SK-N-SH treated with all-trans-retinoic acid at 6 μM for 48 hours (cell line): ENCODE measurements at regions not wholly inside any gene's neighbourhood (a gene's known extent, or its start where the extent isn't known, plus 50 kb on each side); places are given as distances from the start of the nearest gene placed in this dataset.

Source experiments
- ATAC-seq: fragments of 200-7000 bp; cut with Tn5 transposase; 3 replicates; pipeline ENCODE4 v1.9.1; 2020; ENCODE audit warnings: mild to moderate bottlenecking, moderate library complexity
- BACH2 ChIP-seq: fragments of 250-450 bp; sonication (Bioruptor Pico); IDR thresholded peaks from 2 replicates; pipeline ENCODE4 v1.9.0; 2021; ENCODE audit warnings: mild to moderate bottlenecking, borderline replicate concordance
- CSDC2 ChIP-seq: fragments of 250-450 bp; sonication (Bioruptor Pico); IDR thresholded peaks from 2 replicates; pipeline ENCODE4 v1.5.0; 2020; ENCODE audit warnings: mild to moderate bottlenecking, moderate library complexity
- ESRRG ChIP-seq: fragments of 250-450 bp; sonication (Bioruptor Pico); IDR thresholded peaks from 2 replicates; pipeline ENCODE4 v1.6.1; 2021; ENCODE audit warnings: mild to moderate bottlenecking
- GLIS3 ChIP-seq: fragments of 250-450 bp; sonication (Bioruptor Pico); IDR thresholded peaks from 2 replicates; pipeline ENCODE4 v1.5.0; 2020; ENCODE audit warnings: mild to moderate bottlenecking, moderate library complexity
- ISL1 ChIP-seq: fragments of 250-450 bp; sonication (Bioruptor Pico); IDR thresholded peaks from 2 replicates; pipeline ENCODE4 v2.1.2; 2022; ENCODE audit warnings: mild to moderate bottlenecking, moderate library complexity
- PPARA ChIP-seq: fragments of 250-450 bp; sonication (Bioruptor Pico); IDR thresholded peaks from 2 replicates; pipeline ENCODE4 v1.5.0; 2020; ENCODE audit warnings: mild to moderate bottlenecking, borderline replicate concordance
- RARB ChIP-seq: fragments of 250-450 bp; sonication (Bioruptor Pico); IDR thresholded peaks from 2 replicates; pipeline ENCODE4 v1.8.0; 2021; ENCODE audit warnings: mild to moderate bottlenecking, moderate library complexity
- SNAI2 ChIP-seq: fragments of 250-450 bp; sonication (Bioruptor Pico); IDR thresholded peaks from 2 replicates; pipeline ENCODE4 v1.5.0; 2020; ENCODE audit warnings: mild to moderate bottlenecking, moderate library complexity
- TCF4 ChIP-seq: fragments of 250-450 bp; sonication (Bioruptor Pico); IDR thresholded peaks from 2 replicates; pipeline ENCODE4 v1.8.0; 2021; ENCODE audit warnings: mild to moderate bottlenecking, moderate library complexity, borderline replicate concordance
- TOX ChIP-seq: fragments of 250-450 bp; sonication (Bioruptor Pico); IDR thresholded peaks from 2 replicates; pipeline ENCODE4 v1.8.0; 2021; ENCODE audit warnings: mild to moderate bottlenecking, moderate library complexity, borderline replicate concordance
- ZFP3 ChIP-seq: fragments of 250-450 bp; sonication (Bioruptor Pico); IDR thresholded peaks from 2 replicates; pipeline ENCODE4 v1.5.0; 2020; ENCODE audit warnings: mild to moderate bottlenecking, moderate library complexity
- ZFP30 ChIP-seq: fragments of 450-650 bp; formaldehyde crosslinking; IDR thresholded peaks from 2 replicates; pipeline ENCODE4 v1.5.0; 2022; ENCODE audit warnings: mild to moderate bottlenecking, moderate library complexity
- ZNF565 ChIP-seq: fragments of 450-650 bp; formaldehyde crosslinking; conservative IDR thresholded peaks from 2 replicates; pipeline ENCODE4 v1.5.0; 2020; ENCODE audit warnings: low read depth, mild to moderate bottlenecking, moderate library complexity
- ZNF70 ChIP-seq: fragments of 450-650 bp; formaldehyde crosslinking; IDR thresholded peaks from 2 replicates; pipeline ENCODE4 v1.5.0; 2020; ENCODE audit warnings: mild to moderate bottlenecking, moderate library complexity
- ZNF8 ChIP-seq: fragments of 450-650 bp; formaldehyde crosslinking; IDR thresholded peaks from 2 replicates; pipeline ENCODE4 v1.5.0; 2020; ENCODE audit warnings: mild to moderate bottlenecking, moderate library complexity
- TF ChIP-seq, protein P1 (sequence below): fragments of 250-450 bp; sonication (Bioruptor Pico); IDR thresholded peaks from 2 replicates; pipeline ENCODE4 v1.8.0; 2021; ENCODE audit warnings: low read depth, mild to moderate bottlenecking, moderate library complexity, borderline replicate concordance
- TF ChIP-seq, protein P2 (sequence below): fragments of 250-450 bp; sonication (Bioruptor Pico); IDR thresholded peaks from 2 replicates; pipeline ENCODE4 v1.5.1; 2021; ENCODE audit warnings: mild to moderate bottlenecking, moderate library complexity
- TF ChIP-seq, protein P3 (sequence below): fragments of 250-450 bp; sonication (Bioruptor Pico); IDR thresholded peaks from 2 replicates; pipeline ENCODE4 v1.5.1; 2020; ENCODE audit warnings: low read depth, mild to moderate bottlenecking, moderate library complexity
- TF ChIP-seq, protein P4 (sequence below): fragments of 250-450 bp; sonication (Bioruptor Pico); IDR thresholded peaks from 2 replicates; pipeline ENCODE4 v1.8.0; 2020; ENCODE audit warnings: mild to moderate bottlenecking, moderate library complexity, borderline replicate concordance
- TF ChIP-seq, protein P5 (sequence below): fragments of 250-450 bp; sonication (Bioruptor Pico); IDR thresholded peaks from 2 replicates; pipeline ENCODE4 v1.5.0; 2020; ENCODE audit warnings: mild to moderate bottlenecking, moderate library complexity

DNA sequence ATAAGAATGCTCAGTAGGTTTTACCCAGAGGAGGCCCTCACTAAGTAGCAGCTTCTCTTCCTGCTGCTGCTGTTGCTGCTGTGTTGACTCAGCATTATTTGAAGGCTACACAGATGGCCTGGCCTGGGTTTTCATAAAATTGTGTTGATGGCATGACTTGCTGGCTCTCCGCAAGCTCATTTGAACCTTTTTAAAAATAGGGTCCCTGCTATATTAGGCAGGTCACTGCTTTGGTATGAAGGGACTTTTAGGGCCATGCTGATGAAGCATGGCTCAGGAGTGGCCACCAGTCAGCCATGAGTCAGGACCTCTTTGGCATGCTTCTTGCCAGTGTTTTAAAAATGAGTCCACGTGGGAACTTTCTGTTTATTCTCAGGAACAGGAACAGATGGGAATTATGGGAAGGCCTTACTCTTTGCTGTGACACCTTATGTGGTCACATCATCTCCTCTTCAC is 128.7 kb downstream of the MID1IP1 start (continued):
- TF ChIP-seq RARB: no peak
- no peak for TF ChIP-seq GLIS3 (CRISPR knock-in tag)
- no peak for TF ChIP-seq ZNF565 (CRISPR knock-in tag)
- TF ChIP-seq CSDC2: no peak
- TF ChIP-seq ZFP30 (CRISPR knock-in tag): no peak
- no peak for TF ChIP-seq ZNF70

DNA sequence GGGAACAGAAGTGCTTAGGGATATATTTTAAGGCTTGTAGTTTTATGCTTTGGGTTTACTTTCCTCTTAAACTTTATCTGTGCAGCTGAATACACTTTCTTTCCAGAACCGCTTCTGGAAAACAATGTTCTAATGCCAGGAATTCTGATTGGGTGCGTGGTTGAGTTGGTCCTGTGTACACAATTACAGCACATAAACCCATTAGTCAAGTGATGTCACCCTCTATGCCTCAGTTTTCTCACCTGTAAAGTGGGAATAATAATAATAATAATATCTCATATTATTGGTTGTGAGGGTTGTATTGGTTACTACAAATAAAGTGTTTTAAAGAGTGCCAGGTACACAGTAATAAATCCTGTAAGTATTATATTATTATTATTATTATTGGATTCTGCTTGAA is 129.2 kb downstream of the MID1IP1 start:
- ATAC-seq: no peak

DNA sequence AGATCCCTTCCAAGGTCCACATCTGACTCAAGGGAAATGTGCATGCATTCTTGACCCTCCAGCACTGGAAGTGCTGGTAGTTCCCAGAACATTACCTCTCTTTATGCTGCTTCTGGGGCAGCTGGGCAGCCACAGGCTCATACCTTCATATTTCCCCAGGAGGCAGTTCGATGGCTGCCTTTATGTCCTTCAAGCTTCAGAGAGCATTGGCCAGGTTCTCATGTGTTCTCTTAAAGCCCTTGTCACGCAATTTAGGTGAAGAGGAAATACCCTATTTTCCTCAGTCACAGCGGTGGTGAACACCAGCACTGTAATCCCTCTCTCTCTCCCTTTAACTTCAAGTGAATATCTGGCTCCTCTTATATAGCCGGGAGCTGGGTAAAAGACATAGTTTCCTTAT is 134.3 kb downstream of the MID1IP1 start:
- no peak for ATAC-seq
- TF ChIP-seq, protein P1, sequence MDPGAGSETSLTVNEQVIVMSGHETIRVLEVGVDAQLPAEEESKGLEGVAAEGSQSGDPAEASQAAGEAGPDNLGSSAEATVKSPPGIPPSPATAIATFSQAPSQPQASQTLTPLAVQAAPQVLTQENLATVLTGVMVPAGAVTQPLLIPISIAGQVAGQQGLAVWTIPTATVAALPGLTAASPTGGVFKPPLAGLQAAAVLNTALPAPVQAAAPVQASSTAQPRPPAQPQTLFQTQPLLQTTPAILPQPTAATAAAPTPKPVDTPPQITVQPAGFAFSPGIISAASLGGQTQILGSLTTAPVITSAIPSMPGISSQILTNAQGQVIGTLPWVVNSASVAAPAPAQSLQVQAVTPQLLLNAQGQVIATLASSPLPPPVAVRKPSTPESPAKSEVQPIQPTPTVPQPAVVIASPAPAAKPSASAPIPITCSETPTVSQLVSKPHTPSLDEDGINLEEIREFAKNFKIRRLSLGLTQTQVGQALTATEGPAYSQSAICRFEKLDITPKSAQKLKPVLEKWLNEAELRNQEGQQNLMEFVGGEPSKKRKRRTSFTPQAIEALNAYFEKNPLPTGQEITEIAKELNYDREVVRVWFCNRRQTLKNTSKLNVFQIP (CRISPR knock-in tag): no peak
- TF ChIP-seq, protein P2, sequence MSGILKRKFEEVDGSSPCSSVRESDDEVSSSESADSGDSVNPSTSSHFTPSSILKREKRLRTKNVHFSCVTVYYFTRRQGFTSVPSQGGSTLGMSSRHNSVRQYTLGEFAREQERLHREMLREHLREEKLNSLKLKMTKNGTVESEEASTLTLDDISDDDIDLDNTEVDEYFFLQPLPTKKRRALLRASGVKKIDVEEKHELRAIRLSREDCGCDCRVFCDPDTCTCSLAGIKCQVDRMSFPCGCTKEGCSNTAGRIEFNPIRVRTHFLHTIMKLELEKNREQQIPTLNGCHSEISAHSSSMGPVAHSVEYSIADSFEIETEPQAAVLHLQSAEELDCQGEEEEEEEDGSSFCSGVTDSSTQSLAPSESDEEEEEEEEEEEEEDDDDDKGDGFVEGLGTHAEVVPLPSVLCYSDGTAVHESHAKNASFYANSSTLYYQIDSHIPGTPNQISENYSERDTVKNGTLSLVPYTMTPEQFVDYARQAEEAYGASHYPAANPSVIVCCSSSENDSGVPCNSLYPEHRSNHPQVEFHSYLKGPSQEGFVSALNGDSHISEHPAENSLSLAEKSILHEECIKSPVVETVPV (CRISPR knock-in tag): no peak
- TF ChIP-seq ZNF70: no peak
- no peak for TF ChIP-seq ISL1 (CRISPR knock-in tag)
- TF ChIP-seq BACH2 (CRISPR knock-in tag): no peak
- no peak for TF ChIP-seq ZFP3 (CRISPR knock-in tag)
- no peak for TF ChIP-seq TCF4 (CRISPR knock-in tag)
- TF ChIP-seq, protein P3, sequence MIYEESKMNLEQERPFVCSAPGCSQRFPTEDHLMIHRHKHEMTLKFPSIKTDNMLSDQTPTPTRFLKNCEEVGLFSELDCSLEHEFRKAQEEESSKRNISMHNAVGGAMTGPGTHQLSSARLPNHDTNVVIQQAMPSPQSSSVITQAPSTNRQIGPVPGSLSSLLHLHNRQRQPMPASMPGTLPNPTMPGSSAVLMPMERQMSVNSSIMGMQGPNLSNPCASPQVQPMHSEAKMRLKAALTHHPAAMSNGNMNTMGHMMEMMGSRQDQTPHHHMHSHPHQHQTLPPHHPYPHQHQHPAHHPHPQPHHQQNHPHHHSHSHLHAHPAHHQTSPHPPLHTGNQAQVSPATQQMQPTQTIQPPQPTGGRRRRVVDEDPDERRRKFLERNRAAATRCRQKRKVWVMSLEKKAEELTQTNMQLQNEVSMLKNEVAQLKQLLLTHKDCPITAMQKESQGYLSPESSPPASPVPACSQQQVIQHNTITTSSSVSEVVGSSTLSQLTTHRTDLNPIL (CRISPR knock-in tag): no peak
- TF ChIP-seq ZNF565 (CRISPR knock-in tag): no peak

More for the DNA sequence above, 129.2 kb downstream of the MID1IP1 start:
- TF ChIP-seq ESRRG (CRISPR knock-in tag) (no peak), ZFP3 (CRISPR knock-in tag) (no peak), ZNF8 (CRISPR knock-in tag) (no peak), ISL1 (CRISPR knock-in tag) (no peak), CSDC2 (no peak), TOX (CRISPR knock-in tag) (no peak), ZNF565 (CRISPR knock-in tag) (no peak), GLIS3 (CRISPR knock-in tag) (no peak), PPARA (CRISPR knock-in tag) (no peak), SNAI2 (CRISPR knock-in tag) (no peak), TCF4 (CRISPR knock-in tag) (no peak), ZFP30 (CRISPR knock-in tag) (no peak)
- TF ChIP-seq, protein P4, sequence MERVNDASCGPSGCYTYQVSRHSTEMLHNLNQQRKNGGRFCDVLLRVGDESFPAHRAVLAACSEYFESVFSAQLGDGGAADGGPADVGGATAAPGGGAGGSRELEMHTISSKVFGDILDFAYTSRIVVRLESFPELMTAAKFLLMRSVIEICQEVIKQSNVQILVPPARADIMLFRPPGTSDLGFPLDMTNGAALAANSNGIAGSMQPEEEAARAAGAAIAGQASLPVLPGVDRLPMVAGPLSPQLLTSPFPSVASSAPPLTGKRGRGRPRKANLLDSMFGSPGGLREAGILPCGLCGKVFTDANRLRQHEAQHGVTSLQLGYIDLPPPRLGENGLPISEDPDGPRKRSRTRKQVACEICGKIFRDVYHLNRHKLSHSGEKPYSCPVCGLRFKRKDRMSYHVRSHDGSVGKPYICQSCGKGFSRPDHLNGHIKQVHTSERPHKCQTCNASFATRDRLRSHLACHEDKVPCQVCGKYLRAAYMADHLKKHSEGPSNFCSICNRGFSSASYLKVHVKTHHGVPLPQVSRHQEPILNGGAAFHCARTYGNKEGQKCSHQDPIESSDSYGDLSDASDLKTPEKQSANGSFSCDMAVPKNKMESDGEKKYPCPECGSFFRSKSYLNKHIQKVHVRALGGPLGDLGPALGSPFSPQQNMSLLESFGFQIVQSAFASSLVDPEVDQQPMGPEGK: no peak
- TF ChIP-seq, protein P1 (CRISPR knock-in tag): no peak
- TF ChIP-seq, protein P5, sequence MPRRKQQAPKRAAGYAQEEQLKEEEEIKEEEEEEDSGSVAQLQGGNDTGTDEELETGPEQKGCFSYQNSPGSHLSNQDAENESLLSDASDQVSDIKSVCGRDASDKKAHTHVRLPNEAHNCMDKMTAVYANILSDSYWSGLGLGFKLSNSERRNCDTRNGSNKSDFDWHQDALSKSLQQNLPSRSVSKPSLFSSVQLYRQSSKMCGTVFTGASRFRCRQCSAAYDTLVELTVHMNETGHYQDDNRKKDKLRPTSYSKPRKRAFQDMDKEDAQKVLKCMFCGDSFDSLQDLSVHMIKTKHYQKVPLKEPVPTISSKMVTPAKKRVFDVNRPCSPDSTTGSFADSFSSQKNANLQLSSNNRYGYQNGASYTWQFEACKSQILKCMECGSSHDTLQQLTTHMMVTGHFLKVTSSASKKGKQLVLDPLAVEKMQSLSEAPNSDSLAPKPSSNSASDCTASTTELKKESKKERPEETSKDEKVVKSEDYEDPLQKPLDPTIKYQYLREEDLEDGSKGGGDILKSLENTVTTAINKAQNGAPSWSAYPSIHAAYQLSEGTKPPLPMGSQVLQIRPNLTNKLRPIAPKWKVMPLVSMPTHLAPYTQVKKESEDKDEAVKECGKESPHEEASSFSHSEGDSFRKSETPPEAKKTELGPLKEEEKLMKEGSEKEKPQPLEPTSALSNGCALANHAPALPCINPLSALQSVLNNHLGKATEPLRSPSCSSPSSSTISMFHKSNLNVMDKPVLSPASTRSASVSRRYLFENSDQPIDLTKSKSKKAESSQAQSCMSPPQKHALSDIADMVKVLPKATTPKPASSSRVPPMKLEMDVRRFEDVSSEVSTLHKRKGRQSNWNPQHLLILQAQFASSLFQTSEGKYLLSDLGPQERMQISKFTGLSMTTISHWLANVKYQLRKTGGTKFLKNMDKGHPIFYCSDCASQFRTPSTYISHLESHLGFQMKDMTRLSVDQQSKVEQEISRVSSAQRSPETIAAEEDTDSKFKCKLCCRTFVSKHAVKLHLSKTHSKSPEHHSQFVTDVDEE: no peak
